A549 (cell line): ENCODE measurements at regions not wholly inside any gene's neighbourhood (a gene's known extent, or its start where the extent isn't known, plus 50 kb on each side); places are given as distances from the start of the nearest gene placed in this dataset.

ENCODE experiments used
- CHD4 ChIP-seq: fragments of 200-600 bp; sonication (generic); IDR thresholded peaks from 2 replicates; pipeline ENCODE4 v1.6.1; 2016; ENCODE audit warnings: antibody characterized with exemption, mild to moderate bottlenecking, borderline replicate concordance
- TF ChIP-seq, protein P1 (sequence below): fragments of >200 bp; sonication (Bioruptor Twin); formaldehyde crosslinking; IDR thresholded peaks from 3 replicates; pipeline ENCODE4 v1.5.1; 2016

DNA sequence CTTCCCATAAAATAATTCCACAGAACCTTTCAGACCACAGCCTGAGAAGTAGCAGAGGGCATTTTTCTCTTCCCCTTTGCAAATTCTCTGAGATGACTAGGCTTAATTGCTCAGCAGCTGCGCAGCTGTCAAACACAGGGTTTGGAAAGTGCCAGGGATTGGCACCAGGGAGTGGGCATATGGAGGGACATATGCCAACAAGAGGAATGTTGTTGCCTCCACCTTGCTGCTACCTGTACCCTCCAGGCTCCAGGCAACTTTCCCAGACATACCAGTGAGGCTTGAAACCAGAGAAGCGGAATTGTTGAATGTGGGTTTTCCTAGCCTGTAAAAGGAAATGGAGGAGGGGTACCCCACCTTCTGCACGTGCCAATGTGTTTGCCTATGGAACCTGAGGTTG is 256.2 kb upstream of the GPR101 start:
- TF ChIP-seq, protein P1, sequence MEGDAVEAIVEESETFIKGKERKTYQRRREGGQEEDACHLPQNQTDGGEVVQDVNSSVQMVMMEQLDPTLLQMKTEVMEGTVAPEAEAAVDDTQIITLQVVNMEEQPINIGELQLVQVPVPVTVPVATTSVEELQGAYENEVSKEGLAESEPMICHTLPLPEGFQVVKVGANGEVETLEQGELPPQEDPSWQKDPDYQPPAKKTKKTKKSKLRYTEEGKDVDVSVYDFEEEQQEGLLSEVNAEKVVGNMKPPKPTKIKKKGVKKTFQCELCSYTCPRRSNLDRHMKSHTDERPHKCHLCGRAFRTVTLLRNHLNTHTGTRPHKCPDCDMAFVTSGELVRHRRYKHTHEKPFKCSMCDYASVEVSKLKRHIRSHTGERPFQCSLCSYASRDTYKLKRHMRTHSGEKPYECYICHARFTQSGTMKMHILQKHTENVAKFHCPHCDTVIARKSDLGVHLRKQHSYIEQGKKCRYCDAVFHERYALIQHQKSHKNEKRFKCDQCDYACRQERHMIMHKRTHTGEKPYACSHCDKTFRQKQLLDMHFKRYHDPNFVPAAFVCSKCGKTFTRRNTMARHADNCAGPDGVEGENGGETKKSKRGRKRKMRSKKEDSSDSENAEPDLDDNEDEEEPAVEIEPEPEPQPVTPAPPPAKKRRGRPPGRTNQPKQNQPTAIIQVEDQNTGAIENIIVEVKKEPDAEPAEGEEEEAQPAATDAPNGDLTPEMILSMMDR = no peak
- TF ChIP-seq CHD4 = no peak
